Bone marrow (tissue), 2 donors: ENCODE measurements at regions not wholly inside any gene's neighbourhood (a gene's known extent, or its start where the extent isn't known, plus 50 kb on each side); places are given as distances from the start of the nearest gene placed in this dataset.
A peak's percentile ranks its signal among the peaks of the same experiment; 100 is the strongest.
"Not testable (repeated sequence)": the region's sequence is repeated elsewhere in the genome, so short reads cannot be mapped to it uniquely, and the experiment has no call there.

Experiments
- DNase-seq, 2 donors: peaks; one replicate each; lab custom pipeline; 2025; lab: John Stamatoyannopoulos, UW

DNA sequence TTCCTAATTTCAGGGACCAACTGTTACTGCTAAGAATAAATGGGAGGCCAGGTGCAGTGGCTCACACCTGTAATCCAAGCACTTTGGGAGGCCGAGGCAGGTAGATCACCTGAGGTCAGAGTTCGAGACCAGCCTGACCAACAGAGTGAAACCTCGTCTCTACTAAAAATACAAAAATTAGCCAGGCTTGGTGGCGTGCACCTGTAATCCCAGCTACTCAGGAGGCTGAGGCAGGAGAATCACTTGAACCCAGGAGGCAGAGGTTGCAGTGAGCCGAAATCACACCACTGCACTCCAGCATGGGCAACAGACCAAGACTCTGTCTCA is 95.6 kb upstream of the CHD2 start:
- not testable (repeated sequence) for DNase-seq

DNA sequence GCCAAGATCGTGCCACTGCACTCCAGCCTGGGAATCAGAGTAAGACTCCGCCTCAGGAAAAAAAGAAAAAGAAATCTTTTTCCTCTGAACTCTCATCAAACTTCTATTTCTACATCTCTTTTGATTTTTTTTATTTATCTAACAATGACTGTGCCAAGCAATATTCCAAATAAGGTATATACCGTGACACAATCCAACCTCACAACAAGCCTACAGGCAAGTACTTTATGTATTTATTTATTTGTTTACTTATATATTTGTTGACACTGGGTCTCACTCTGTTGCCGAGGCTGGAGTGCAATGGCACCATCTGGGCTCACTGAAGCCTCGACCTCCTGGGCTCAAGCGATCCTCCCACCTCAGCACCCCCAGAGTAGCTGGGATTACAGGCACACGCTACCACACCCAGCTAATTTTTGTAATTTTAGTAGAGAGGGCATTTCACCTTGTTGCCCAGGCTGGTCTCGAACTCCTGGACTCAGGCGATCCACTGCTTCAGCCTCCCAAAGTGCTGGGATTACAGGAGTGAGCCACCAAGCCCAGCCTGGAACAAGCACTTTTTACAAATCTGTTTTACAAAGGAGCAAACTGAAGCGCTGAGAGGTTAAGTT is 94.9 kb upstream of the CHD2 start:
- DNase-seq: no peak

DNA sequence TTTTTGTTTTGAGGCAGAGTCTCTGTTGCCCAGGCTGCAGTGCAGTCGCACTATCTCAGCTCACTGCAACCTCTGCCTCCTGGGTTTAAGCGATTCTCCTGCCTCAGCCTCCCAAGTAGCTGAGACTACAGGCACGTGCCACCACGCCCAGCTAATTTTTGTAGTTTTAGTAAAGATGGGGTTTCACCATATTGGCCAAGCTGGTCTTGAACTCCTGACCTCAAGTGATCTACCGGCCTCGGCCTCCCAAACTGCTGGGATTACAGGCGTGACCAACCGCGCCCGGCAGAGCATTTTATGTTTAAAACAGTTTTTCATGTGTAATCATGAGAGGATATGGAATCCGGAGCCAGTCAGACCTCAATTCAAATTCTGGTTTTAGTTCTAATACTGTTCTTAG is 94.0 kb upstream of the CHD2 start:
- not testable (repeated sequence) for DNase-seq

DNA sequence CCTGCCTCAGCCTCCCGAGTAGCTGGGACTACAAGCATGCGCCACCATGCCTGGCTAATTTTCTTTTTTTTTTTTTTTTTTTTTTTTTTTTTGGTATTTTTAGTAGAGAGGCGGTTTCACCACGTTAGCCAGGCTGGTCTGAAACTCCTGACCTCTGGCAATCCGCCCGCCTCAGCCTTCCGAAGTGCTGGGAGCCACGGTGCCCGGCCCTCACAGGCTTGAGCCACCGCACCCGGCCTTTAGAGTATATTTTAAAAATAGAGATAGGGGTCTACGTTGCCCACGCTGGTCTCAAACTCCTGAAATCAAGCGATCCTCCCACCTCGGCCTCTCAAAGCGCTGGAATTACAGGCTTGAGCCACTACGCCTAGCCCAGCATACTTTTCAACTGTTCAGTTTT is 93.4 kb upstream of the CHD2 start:
- no peak for DNase-seq

DNA sequence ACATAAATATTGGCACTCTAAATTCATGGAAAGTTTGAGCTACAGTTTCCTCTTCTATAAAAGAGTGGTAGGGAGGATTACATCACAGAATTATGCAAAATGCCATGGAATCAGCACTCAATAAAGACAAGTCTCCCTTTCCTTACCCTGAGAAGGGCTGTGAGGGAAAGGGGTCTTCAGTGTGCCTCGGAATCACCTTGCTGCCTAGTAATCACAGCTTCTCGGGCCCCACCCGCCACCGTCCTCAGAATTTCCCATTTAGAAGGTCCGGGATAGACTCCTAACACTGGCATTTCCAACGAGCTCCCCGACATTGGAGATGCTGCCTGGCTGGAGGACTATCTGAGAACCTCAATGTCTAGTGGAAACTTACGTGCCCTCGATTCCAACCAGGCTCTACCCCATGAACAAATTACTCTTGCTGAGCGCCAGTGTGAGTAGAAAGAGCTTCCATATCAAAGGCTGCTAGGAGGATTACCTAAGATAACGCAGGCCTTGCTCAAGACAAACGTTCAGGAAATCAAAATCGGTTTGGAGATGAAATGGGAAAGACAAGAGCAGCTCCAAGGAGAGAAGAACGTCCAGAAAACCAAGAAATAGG is 92.1 kb upstream of the CHD2 start:
- peak in 1 of 2 donors; percentile 35 for DNase-seq

DNA sequence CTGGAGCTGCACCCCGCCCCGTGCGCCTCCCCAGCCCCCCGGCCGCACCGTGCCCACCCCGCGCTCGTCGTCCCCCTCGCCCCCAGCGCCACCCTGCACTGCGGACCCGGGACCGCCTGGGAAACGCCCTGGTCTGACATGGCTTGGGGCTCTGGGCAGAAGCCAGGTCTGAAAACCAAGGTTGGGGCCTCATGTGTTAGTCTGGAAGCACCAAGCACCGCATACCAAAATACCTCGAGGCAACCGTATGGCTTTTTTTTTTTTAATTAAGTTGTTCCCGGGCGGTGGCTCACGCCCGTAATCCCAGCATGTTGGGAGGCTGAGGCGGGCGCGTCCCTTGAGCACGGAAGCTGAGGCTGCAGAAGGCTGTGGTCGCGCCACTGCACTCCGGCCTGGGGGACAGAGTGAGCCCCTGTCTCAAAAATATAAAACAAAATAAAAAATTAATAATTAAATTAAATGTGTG is 91.5 kb upstream of the CHD2 start:
- DNase-seq: no peak

DNA sequence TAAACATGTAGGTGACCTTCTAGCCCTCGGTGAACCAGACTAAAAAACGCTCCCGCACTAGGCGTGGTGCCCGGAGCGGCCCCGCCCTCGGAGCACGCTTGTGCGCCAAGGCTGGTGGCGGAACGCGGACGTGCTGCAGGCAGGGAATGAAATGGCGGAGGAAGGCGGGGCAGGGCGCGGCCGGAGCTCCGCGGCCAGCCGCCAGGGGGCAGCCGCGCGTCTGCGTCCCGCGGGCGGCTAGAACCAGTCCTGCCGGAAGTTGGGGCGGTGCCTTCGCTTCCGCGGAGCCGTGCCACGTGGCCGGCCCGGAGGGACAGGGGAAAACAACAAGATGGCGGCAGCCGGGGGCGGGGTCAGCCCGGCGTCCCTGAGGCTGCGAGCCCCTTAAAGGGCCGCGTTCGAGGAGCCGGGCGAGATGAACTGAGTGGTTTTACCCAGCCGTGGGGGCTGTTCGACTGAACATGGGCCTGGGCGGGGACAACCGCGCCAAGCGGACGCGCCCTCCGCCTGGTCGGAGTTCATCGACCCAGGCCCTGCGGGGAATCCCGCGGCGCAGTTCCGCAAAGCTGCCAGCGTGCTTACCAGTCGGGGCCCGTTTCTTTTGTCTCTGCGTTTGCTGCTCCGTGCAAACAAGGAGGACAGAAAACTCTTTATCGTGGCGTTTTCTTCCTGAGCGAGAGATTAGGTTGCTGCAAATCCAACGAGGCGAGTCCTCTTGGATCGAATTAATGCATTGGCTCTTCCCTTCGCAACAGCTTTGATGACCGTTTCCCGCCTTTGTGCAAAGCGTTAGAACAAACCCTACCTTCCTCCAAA is 90.9 kb upstream of the CHD2 start:
- peak; percentile 92 to 94 for DNase-seq

DNA sequence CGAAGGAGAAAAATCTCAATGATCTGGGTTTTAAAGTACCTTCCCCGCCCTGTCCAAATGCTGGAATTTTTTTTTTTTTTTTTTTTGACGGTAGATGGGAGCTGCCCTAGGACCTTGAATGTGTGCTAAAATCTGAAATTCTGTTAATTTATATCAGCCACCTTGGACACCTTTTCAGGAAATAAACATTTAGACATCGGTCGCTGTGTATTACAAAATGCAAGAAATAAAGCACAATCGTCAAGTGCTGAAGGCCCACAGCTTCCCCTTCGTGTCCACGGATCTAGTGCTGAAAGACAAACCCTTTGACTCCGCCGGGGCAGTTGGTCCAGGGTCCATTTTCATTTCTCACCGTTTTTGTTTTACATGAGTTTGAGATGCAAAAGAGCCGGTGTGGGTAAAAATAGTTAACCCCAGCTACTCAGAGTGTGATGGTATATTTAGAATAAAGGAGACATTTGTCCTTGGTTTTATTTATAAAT is 90.2 kb upstream of the CHD2 start:
- DNase-seq: no peak

DNA sequence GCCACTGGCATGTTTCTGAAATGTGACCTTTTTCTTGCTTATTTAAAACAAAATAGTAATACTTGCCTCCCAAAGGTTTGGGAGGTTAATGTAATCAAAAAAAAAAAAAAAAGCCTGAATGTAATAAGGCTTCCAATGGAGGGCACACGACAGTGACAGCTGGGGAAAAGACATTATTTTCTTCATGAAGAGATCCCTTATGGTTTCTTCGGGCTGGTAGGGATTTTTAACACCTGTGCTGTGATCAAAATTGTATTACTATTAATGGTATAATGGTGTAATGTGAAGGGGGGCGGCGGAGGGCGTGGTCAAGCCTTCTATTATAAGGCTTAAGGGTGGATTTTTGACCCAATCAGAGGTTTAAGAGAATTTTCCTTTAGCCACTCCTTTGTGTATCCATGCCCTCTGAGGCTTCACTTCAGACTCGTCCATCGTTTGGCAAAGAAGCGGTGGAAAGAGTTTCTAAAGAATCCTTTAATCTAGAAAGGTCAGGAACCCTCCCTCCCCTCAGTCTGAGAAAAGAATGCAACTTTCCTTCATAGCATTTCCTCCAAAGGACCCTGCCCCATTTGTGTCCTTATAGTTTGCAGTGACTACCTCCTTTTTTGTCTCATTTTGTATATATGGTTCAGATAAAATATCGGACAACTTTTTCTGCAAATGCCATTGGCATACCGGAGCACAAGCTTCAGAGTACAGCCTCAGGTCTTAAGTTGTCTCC is 89.5 kb upstream of the CHD2 start:
- DNase-seq: peak in 1 of 2 donors; percentile 12

DNA sequence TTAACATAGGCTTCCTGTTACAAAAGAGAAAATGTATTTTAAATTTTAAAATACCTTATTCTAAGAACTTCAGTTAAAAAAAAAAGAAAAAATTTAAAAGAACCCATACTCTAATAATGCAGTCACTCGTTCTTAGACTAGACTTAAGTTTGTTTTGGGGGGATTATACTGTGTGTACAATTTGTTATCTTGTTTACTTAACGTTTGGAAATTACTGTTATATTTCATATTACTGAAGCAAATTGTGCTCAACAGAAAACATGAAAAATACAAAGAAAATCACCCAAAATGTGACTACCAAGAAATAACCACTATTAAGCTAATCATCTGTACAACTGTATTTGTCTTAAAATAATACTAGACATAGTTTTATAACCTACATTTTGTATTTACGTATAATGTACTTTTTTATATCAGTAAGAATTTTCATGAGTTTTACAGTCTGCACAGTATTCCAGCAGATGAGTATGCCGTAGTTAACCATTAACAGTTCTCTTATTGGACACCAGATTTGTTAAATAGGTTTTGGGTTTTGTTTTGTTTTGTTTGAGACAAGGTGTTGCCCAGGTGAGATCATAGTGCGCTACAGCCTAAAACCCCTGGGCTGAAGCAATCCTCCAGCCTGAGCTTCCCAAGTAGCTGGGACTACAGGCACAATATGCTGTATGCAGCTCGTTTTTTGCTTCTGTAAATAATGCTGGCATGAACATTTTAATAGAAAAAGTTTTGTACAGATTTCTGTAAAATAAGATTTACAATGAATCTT is 88.8 kb upstream of the CHD2 start:
- no peak for DNase-seq

DNA sequence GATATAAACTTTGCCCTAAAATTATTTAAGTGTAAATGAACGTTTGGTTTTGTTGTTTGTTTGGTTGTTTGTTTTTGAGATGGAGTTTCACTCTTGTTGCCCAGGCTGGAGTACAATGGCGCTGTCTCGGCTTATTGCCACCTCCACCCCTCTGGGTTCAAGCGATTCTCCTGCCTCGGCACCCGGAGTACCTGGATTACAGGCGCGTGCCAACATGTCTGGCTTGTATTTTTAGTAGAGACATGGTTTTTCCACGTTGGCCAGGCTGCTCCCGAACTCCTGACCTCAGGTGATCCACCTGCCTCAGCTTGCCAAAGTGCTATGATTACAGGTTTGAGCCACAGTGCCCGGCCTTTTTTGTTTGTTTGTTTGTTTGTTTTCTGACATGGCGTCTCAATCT is 87.9 kb upstream of the CHD2 start:
- no peak for DNase-seq

DNA sequence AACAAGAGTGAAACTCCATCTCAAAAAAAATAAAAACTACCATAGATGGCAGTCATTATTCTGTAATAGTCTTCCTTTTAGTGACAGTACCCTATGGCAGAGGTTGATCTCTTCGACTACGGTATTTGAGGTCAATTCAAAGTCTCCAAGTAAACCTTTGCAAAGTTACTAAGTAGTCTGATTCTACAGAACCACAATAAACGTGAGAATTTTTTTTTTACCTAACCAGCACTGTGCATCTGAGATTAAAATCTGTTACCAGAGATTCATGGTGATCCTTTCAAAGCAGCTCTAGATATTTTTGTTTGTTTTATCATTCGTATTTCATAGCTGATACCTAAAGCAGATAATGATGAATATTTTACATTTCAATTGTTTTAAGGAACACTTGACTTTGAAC is 86.6 kb upstream of the CHD2 start:
- no peak for DNase-seq

DNA sequence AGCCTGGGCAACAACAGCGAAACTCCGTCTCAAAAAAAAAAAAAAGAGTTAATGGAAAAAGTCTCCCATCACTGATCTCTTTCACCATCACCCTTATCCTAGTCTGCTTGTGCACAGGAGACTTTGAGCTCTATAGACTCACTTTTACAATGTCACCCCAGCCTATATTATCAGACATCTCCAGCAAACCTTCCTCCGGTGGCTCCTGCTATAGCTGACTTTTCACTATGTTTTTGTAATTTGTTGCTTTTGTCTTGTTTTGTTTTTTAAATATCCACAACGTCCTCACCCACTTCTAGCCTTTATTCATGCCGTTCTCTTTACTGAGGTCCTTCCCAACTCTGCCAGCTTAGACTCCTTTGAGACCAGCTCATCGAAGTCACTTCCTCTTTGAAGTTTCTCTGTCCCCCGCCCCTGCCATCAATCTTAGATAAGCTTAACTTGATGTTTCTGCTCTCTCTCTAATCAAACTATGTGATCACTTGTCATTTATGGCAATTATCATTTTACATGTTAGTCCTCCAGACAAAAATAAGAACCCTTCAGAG is 82.7 kb upstream of the CHD2 start:
- peak in 1 of 2 donors; percentile 68 for DNase-seq

DNA sequence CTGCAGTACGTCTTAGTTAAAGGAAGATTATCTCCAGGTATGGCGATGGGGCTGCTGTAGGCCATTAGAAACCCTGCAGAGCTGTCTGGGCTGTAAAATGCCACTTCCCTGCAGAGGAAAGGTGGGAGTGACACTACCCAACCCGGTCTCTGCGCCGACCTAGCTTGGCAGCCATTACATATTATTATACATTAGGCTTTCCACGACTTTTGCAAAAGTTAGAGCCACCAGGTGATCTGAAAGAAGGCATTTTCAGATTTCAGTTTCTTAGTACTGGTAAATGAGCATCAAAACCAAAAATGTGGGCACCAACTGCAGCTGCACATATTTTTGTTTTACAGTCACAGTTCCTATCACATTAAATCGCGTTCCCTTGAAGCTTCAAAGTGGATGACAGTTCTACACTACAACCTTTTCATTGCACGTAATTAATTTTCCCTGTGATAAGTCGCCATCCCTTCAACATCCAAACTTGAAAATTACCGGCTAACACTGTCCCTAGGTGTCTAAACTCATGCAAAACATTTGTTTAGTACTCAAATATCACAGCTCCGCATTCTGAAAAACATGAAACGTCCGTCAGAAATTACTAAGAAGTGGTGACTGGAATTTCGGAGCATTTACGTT is 81.4 kb upstream of the CHD2 start:
- no peak for DNase-seq

DNA sequence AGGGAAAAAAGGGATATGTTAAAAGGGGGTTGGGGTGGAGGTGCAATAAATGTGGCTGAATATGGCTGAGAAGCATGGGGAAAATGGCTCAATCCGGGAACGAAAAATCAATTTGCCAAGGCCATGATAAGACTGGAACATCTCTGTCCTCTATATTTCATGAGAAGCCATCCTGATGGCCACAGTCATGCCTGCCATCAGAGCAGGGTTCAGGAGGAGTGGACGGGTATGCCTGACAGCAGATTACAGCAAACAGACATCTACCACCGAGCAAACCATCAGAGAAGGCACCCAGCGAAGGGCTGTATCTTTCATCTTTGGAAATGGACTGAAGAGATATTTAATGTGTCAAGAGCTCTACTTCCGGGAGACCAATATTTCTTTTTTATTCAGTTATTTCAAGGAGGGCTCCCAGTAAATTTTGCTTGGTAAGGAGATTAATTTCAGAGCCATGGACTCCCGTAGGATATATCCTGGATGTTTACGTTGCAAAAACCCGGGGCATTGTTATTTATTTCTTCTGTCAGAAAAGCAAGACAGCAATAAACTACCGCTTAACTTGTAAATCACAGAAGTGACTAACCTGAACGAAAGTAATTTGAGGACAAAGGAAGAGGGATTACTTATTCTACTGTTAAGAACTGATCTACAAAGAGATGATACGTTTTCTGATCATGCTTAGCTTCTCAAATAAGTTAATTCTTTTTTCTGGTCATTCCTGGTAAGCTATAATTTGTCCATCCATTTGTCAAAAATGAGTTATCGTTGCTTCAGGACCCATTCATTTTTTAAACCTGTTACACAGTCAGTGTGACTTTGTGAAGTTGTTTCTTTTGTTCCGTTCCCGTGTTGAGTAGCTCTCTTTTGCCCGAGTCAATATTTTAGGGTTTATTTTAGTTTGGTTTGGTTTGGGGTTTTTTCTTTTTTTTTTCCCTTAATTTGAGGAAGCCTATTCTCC is 80.6 kb upstream of the CHD2 start:
- DNase-seq: no peak

DNA sequence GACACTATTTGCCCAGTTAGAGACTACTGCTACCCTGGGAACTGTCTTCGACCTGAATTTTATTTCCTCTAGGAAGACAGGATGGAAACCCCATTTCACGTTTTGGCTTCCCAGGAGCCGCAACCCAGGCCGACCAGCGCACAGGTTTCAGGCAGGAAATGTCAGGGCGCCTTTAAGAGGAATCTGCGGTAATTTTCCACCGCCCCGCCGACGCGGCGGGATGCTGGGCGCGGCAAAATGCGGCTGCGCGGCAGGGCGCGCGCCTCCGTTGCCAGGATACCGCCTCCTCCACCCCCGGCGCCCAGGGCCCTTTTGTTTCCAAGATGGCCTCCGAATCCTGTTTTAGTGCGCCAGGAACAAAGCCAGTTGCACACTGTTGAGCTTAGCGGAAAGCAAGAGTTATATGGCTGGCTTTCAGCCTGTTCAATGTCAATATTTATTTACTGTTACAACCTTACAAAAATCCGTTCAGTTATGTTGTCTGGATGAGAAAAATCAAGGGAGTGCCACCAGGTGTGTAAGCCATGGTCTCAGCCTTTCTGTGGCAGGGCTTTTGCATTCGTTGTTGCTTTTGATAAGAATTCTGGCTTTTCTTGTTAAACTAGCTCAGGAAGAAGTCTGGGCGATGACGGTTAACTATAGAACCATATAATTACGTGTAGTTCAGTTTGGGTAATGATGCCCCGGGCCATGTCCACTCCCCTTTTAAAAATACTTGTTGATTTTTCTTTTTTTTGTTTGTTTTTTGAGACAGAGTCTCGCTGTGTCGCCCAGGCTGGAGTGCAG is 79.7 kb upstream of the CHD2 start:
- DNase-seq: peak; percentile 62 to 63

DNA sequence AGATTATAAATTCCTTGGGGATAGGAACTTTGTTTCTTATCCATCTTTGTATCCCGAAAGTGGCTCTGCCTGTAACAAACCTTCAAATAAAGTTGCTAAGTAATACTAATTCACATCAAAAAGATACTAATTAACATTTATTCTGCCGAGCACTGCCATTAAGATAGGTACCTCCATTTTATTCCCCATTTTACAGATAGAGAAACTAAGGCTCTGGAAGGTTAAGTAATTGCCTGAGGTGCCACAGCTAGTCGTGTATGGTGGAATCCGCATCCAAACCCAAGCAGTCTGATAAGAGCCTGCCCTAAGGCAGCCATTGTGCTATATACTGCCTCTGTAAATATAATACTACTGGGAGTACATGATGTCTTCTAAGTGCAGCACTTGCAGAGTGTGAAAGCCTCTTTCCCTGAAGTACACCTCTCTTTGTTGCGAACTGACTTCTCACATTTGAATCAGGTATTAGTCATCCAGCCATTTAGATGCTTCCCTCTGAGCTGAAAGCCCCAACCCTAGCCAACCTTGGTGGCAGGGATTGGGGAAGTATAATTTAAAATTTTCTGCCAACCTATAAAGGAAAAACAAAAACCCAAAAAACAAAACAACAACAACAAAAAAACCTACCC is 78.5 kb upstream of the CHD2 start:
- DNase-seq: no peak
